GM12878 (cell line): ENCODE measurements at regions not wholly inside any gene's neighbourhood (a gene's known extent, or its start where the extent isn't known, plus 50 kb on each side); places are given as distances from the start of the nearest gene placed in this dataset.

Experiments used
- ATAC-seq: fragments of 200-7000 bp; cut with Tn5 transposase; 3 replicates; pipeline ENCODE4 v1.9.1; 2020; ENCODE audit warnings: mild to moderate bottlenecking, moderate library complexity
- BruUV-seq: library from RNA; stranded (reverse); fragments of 400-500 nt; replicated peaks from 2 replicates; lab custom pipeline; 2021; lab: Mats Ljungman, UMichigan
- CTCF ChIA-PET: fragments of 300-600 bp; sonication (Branson Sonifier 250); formaldehyde crosslinking; extraction: SDS; loops from one replicate; lab custom pipeline; 2021; ENCODE audit warnings: inconsistent platforms; lab: Yijun Ruan, JAX
- POLR2A ChIA-PET: fragments of 350-600 bp; formaldehyde crosslinking; extraction: SDS; loops from one replicate; lab custom pipeline; 2021; ENCODE audit warnings: inconsistent platforms; lab: Charles Lee
- RAD21 ChIA-PET: fragments of 300-600 bp; sonication (Branson Sonifier 250); formaldehyde crosslinking; loops from one replicate; lab custom pipeline; 2023; ENCODE audit warnings: antibody characterized with exemption; ENCODE audit not compliant: unreplicated experiment; lab: Charles Lee
- SMC1A ChIA-PET: fragments of 300-600 bp; sonication (Branson Sonifier 250); formaldehyde crosslinking; loops from one replicate; lab custom pipeline; 2023; ENCODE audit not compliant: unreplicated experiment, uncharacterized antibody; lab: Charles Lee
- DNase-seq: peaks from one replicate; pipeline ENCODE4 v3.0.0-alpha.2; 2011; ENCODE audit warnings: low read depth, low spot score
- FAIRE-seq: peaks from 3 replicates; lab custom pipeline; 2011; peaks lifted over from hg19 to GRCh38; lab: Jason Lieb, UNC
- H2AFZ ChIP-seq: 2 replicates; pipeline ENCODE4 v1.6.0; 2011; ENCODE audit warnings: low read depth, low read length, control low read depth; ENCODE audit not compliant: control insufficient read depth
- H3K27ac ChIP-seq: 2 replicates; pipeline ENCODE4 v1.5.1; 2011; ENCODE audit warnings: control low read depth; ENCODE audit not compliant: control insufficient read depth, insufficient read depth
- H3K27me3 ChIP-seq, 2 experiments: replicated peaks in 1 of 2; 2 replicates each; pipeline versions ENCODE4 v1.6.0 to v1.6.1; 2011; ENCODE audit warnings: low read length in 1 of 2; ENCODE audit not compliant: control insufficient read depth in 2 of 2, insufficient read depth in 2 of 2
- H3K36me3 ChIP-seq, 2 experiments: 2 replicates each; pipeline ENCODE4 v1.5.1; 2011; ENCODE audit warnings: low read length in 1 of 2; ENCODE audit not compliant: control insufficient read depth in 2 of 2, insufficient read depth in 2 of 2
- H3K4me1 ChIP-seq: 2 replicates; pipeline ENCODE4 v1.6.1; 2011; ENCODE audit warnings: mild to moderate bottlenecking, low read length, moderate library complexity, mixed read lengths; ENCODE audit not compliant: control insufficient read depth, insufficient read depth
- H3K4me2 ChIP-seq: 2 replicates; pipeline ENCODE4 v1.6.0; 2011; ENCODE audit warnings: control low read depth; ENCODE audit not compliant: control insufficient read depth, insufficient read depth
- H3K4me3 ChIP-seq: fragments of 200-600 bp; sonication (generic); 2 replicates; pipeline ENCODE4 v1.5.1; 2016
- H3K79me2 ChIP-seq: 2 replicates; pipeline ENCODE4 v1.6.0; 2011; ENCODE audit warnings: low read length; ENCODE audit not compliant: control insufficient read depth, insufficient read depth
- H3K9ac ChIP-seq: 2 replicates; pipeline ENCODE4 v1.8.0; 2011; ENCODE audit warnings: low read length, control low read depth, mixed read lengths; ENCODE audit not compliant: control insufficient read depth, insufficient read depth
- H3K9me3 ChIP-seq: replicated peaks from 3 replicates; pipeline ENCODE4 v1.5.1; 2011; ENCODE audit warnings: mild to moderate bottlenecking, low read length; ENCODE audit not compliant: control insufficient read depth, insufficient read depth
- H4K20me1 ChIP-seq: 2 replicates; pipeline ENCODE4 v1.6.0; 2011; ENCODE audit not compliant: control insufficient read depth, insufficient read depth
- CBX5 ChIP-seq: sonication (generic); IDR thresholded peaks from 2 replicates; pipeline ENCODE4 v1.6.1; 2016; ENCODE audit warnings: low read depth, moderate library complexity, mild to moderate bottlenecking, inconsistent platforms
- EGR1 ChIP-seq, 2 experiments: IDR thresholded peaks; 1 replicate in 1 of 2; 2 replicates in 1 of 2; pipeline ENCODE4 v1.6.1; 2011 to 2012; ENCODE audit warnings: low read depth in 2 of 2, low read length in 2 of 2, borderline replicate concordance in 1 of 2, mild to moderate bottlenecking in 1 of 2, moderate library complexity in 1 of 2
- RCOR1 ChIP-seq: conservative IDR thresholded peaks from 2 replicates; pipeline ENCODE4 v1.6.1; 2012; ENCODE audit warnings: low read depth, low read length, improper control_type of control experiment
- SMC3 ChIP-seq: IDR thresholded peaks from 2 replicates; pipeline ENCODE4 v1.6.1; 2011; ENCODE audit warnings: low read length, improper control_type of control experiment, borderline replicate concordance
- ZNF687 ChIP-seq: fragments of 450-650 bp; IDR thresholded peaks from 2 replicates; pipeline ENCODE4 v1.6.1; 2017; ENCODE audit warnings: mild to moderate bottlenecking, moderate library complexity
- WGBS: methylation state at CpG from one replicate; pipeline ENCODE4 v1.1.6; 2016; ENCODE audit warnings: low lambda C conversion rate; ENCODE audit not compliant: insufficient replicate concordance, insufficient coverage; ENCODE audit errors: missing lambda C conversion rate; 5-methylcytosine and 5-hydroxymethylcytosine counted together
- in situ Hi-C: fragments of 300-500 bp; cut with MboI; formaldehyde crosslinking; loops from 9 replicates; pipeline ENCODE4 v1.14.3; 2018; ENCODE audit warnings: mixed read lengths
- intact Hi-C: fragments of 100-400 bp; cut with micrococcal nuclease; formaldehyde crosslinking; loops from one replicate; pipeline ENCODE4 v1.14.2; 2022; ENCODE audit not compliant: unreplicated experiment

GRCh38 chr6:139751179-139751578, 376.7 kb upstream of the CITED2 start (continued):
- no peak for TF ChIP-seq SMC3

GRCh38 chr6:139748353-139749146, 374.1 kb upstream of the CITED2 start:
- 21% methylated on average over 5 of the region's 5 CpGs for whole genome bisulfite sequencing
- Histone ChIP-seq H3K9ac (no peak overlapping the region), H3K9me3 (no peaks in the 10 kb centered on the region), H3K79me2 (no peaks in the 10 kb centered on the region), H3K27ac (no peak overlapping the region), H3K36me3 (no peaks in the 10 kb centered on the region), H3K4me1 (no peaks in the 10 kb centered on the region), H3K4me3 (no peak overlapping the region), H3K4me2 (no peak overlapping the region), H2AFZ (no peak overlapping the region), H4K20me1 (no peaks in the 10 kb centered on the region), H3K27me3 (no peaks in the 10 kb centered on the region)
- ChIA-PET RAD21 (no interaction called here), SMC1A (interaction anchor here (1.1 to 2.4 kb wide), 2 partner anchors 11 to 67 kb away, joined by 5 to 8 read pairs; no protein-coding TSS in a partner anchor), CTCF (no interaction called here), POLR2A (no interaction called here)
- intact Hi-C loops = no loop called here
- no TSS peak for BruUV-seq
- in situ Hi-C loops = no loop called here
- no peak for FAIRE-seq
- no peak for DNase-seq
- TF ChIP-seq CBX5 (no peak), RCOR1 (no peak), ZNF687 (no peak), EGR1 (IDR thresholded peaks at IDR 0.05; ENCODE audit: borderline replicate concordance in 1 of 2, low read depth in 2 of 2, low read length in 2 of 2) (no peak)
- ATAC-seq = no peak
